AG09319 (cell line): ENCODE measurements at regions not wholly inside any gene's neighbourhood (a gene's known extent, or its start where the extent isn't known, plus 50 kb on each side); places are given as distances from the start of the nearest gene placed in this dataset.

Experiments used
- DNase-seq: peaks from one replicate; pipeline ENCODE4 v3.0.0-alpha.2; 2010; ENCODE audit warnings: low read depth; ENCODE audit errors: extremely low read depth
- TF ChIP-seq, protein P1 (sequence below): IDR thresholded peaks from 2 replicates; pipeline ENCODE4 v1.5.1; 2011; ENCODE audit warnings: low read depth, mild to moderate bottlenecking, inconsistent platforms, low read length, moderate library complexity

GRCh38 chr2:103656558-103656957 is 894.7 kb downstream of the TMEM182 start:
- TF ChIP-seq, protein P1, sequence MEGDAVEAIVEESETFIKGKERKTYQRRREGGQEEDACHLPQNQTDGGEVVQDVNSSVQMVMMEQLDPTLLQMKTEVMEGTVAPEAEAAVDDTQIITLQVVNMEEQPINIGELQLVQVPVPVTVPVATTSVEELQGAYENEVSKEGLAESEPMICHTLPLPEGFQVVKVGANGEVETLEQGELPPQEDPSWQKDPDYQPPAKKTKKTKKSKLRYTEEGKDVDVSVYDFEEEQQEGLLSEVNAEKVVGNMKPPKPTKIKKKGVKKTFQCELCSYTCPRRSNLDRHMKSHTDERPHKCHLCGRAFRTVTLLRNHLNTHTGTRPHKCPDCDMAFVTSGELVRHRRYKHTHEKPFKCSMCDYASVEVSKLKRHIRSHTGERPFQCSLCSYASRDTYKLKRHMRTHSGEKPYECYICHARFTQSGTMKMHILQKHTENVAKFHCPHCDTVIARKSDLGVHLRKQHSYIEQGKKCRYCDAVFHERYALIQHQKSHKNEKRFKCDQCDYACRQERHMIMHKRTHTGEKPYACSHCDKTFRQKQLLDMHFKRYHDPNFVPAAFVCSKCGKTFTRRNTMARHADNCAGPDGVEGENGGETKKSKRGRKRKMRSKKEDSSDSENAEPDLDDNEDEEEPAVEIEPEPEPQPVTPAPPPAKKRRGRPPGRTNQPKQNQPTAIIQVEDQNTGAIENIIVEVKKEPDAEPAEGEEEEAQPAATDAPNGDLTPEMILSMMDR = no peak
- DNase-seq = no peak

GRCh38 chr2:103660519-103660918 is 898.7 kb downstream of the TMEM182 start:
- DNase-seq = no peak
- TF ChIP-seq, protein P1 = no peak

DNA sequence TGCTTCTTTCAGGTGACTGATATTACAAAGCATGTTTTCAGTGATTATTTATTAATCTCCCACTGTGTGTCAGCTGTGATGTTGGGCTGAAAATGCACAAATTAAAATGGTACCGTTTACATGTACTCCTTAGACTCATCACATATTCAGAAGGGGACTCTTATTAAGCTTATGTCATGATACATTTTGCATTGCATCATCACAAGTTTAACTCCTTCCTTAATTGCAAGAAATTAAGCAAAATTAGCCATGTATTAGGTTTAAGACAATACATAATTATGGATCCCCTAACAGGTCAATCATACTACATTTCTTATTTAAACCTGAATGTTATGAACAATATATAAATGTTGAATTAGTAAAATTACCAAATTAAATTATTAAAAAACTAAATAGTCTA is 899.1 kb downstream of the TMEM182 start:
- DNase-seq = no peak
- TF ChIP-seq, protein P1 = no peak

GRCh38 chr2:103664690-103665089 is 902.9 kb downstream of the TMEM182 start:
- TF ChIP-seq, protein P1 = no peak

GRCh38 chr2:103667335-103667884 is 905.6 kb downstream of the TMEM182 start:
- TF ChIP-seq, protein P1 = no peak
- DNase-seq = no peak

More at GRCh38 chr2:103664690-103665089, 902.9 kb downstream of the TMEM182 start:
- no peak for DNase-seq

DNA sequence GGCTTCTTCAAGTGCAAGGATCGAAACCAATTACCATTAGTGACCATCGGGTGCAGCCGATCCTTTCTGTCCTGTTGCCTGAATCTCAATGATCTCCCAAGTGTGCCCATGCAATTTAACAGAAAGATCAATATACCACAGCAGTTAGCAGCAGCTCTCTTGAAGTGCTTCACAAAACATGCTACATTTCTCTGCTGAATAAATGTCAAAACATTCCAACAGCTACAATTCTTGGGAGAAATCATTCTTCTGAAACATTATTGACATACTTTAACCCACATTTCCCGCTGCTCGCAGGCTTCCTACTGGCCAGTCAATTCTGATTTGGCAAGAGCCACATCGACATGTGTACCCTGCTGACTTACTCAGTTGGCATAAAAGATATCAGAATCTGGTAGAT is 907.7 kb downstream of the TMEM182 start:
- DNase-seq = no peak
- TF ChIP-seq, protein P1 = no peak
